Keratinocyte (primary cell): ENCODE measurements at regions not wholly inside any gene's neighbourhood (a gene's known extent, or its start where the extent isn't known, plus 50 kb on each side); places are given as distances from the start of the nearest gene placed in this dataset.
"Not testable (repeated sequence)": the region's sequence is repeated elsewhere in the genome, so short reads cannot be mapped to it uniquely, and the experiment has no call there.

ENCODE experiments used
- CTCF ChIP-seq, 3 experiments: IDR thresholded peaks in 1 of 3; conservative IDR thresholded peaks in 1 of 3; optimal IDR thresholded peaks in 1 of 3; 2 replicates in 2 of 3; 3 replicates in 1 of 3; pipeline versions ENCODE3 to v1.5.1; 2011; ENCODE audit warnings: low read length in 3 of 3, mild to moderate bottlenecking in 3 of 3, moderate library complexity in 2 of 3, control low read depth in 1 of 3, inconsistent platforms in 1 of 3; ENCODE audit not compliant: insufficient read depth in 2 of 3; ENCODE audit errors: extremely low read depth in 1 of 3
- EZH2 ChIP-seq: IDR thresholded peaks from one replicate; pipeline ENCODE4 v1.6.1; 2012; ENCODE audit warnings: inconsistent platforms, mild to moderate bottlenecking, low read length, moderate library complexity

- TF ChIP-seq CTCF (optimal IDR thresholded peaks at IDR 0.05 in 1 of 3, IDR thresholded peaks at IDR 0.05 in 1 of 3, conservative IDR thresholded peaks at IDR 0.05 in 1 of 3; ENCODE audit: extremely low read depth in 1 of 3, insufficient read depth in 2 of 3, low read length in 3 of 3); EZH2: not testable (repeated sequence)
Observed at GRCh38 chr12:12725-13640, 53.6 kb upstream of the IQSEC3 start.
